ENCODE measurements at regions not wholly inside any gene's neighbourhood (a gene's known extent, or its start where the extent isn't known, plus 50 kb on each side); places are given as distances from the start of the nearest gene placed in this dataset.

- TF ChIP-seq CREB1 (CRISPR knock-in tag; IDR thresholded peaks at IDR 0.05; ENCODE audit: low read depth) (no peak), STAT1 (IDR thresholded peaks at IDR 0.05; ENCODE audit: unreplicated experiment) (no peak), ZNF462 (CRISPR knock-in tag; IDR thresholded peaks at IDR 0.05) (no peak), EZH2 (IDR thresholded peaks at IDR 0.05; ENCODE audit: low read depth, unreplicated experiment) (no peak)
These were observed 740.9 kb upstream of the FLRT2 start (continued) for GRCh38 chr14:84789012-84789411.

GRCh38 chr14:84792722-84793410 is 737.1 kb upstream of the FLRT2 start:
- Histone ChIP-seq H3K79me2 (replicated peaks; ENCODE audit: insufficient read depth) (no peaks in the 10 kb centered on the region), H3K9me2 (ENCODE audit: insufficient read depth) (no peaks in the 10 kb centered on the region), H3K4me3 (no peak overlapping the region), H3K4me2 (no peak overlapping the region), H3K4me1 (ENCODE audit: insufficient read depth) (no peaks in the 10 kb centered on the region), H2AFZ (no peak overlapping the region), H3K36me3 (ENCODE audit: insufficient read depth) (no peaks in the 10 kb centered on the region), H3K27me3 (ENCODE audit: insufficient read depth) (no peaks in the 10 kb centered on the region), H3F3A (replicated peaks; ENCODE audit: low read depth) (no peaks in the 10 kb centered on the region), H3K27ac (ENCODE audit: low read depth) (no peak overlapping the region), H4K20me1 (replicated peaks; ENCODE audit: insufficient read depth) (no peaks in the 10 kb centered on the region)
- Mint-ChIP-seq H3K27ac (no peak overlapping the region), H3K4me1 (no peaks in the 10 kb centered on the region), H3K9me3 (peaks cover 5% of the 10 kb centered on the region), H3K27me3 (ENCODE audit: insufficient read depth, low read depth, poor library complexity) (peaks cover 1% of the 10 kb centered on the region), H3K36me3 (ENCODE audit: low read depth) (no peaks in the 10 kb centered on the region), H3K4me3 (no peak overlapping the region)
- DNase-seq (ENCODE audit: low spot score) (no peak), ATAC-seq (no peak)
- no peak for TF ChIP-seq CREB1 (CRISPR knock-in tag; IDR thresholded peaks at IDR 0.05; ENCODE audit: low read depth)
- no peak for TF ChIP-seq REST (IDR thresholded peaks at IDR 0.05; ENCODE audit: unreplicated experiment)

Data from GM23338 (cell line).